Endothelial cell of umbilical vein (primary cell): ENCODE measurements at regions not wholly inside any gene's neighbourhood (a gene's known extent, or its start where the extent isn't known, plus 50 kb on each side); places are given as distances from the start of the nearest gene placed in this dataset.

ENCODE experiments used
- BruUV-seq: library from RNA; stranded (reverse); fragments of 400-500 nt; replicated peaks from 2 replicates; lab custom pipeline; 2021; lab: Mats Ljungman, UMichigan
- CTCF ChIA-PET: fragments of 300-600, 350-600 bp; sonication (Branson Sonifier 250); formaldehyde crosslinking; loops from one replicate; lab custom pipeline; 2021; ENCODE audit warnings: antibody characterized with exemption, inconsistent platforms; lab: Charles Lee
- POLR2A ChIA-PET: fragments of 300-600, 350-600 bp; sonication (Branson Sonifier 250); formaldehyde crosslinking; loops from one replicate; lab custom pipeline; 2021; ENCODE audit warnings: antibody characterized with exemption, inconsistent platforms; lab: Charles Lee
- DNase-seq: peaks from one replicate; pipeline ENCODE4 v3.0.0-alpha.2; 2011; ENCODE audit warnings: low read depth, low spot score
- FAIRE-seq: peaks from 2 replicates; lab custom pipeline; 2011; peaks lifted over from hg19 to GRCh38; lab: Jason Lieb, UNC
- H2AFZ ChIP-seq: 2 replicates; pipeline ENCODE4 v1.6.0; 2012; ENCODE audit warnings: low read depth, low read length, control low read depth, inconsistent platforms
- H3K27ac ChIP-seq: 2 replicates; pipeline ENCODE4 v1.5.1; 2011; ENCODE audit warnings: low read depth, mild to moderate bottlenecking, control low read depth, low read length, moderate library complexity; ENCODE audit not compliant: insufficient read depth
- H3K27me3 ChIP-seq, 2 experiments: 2 replicates each; pipeline versions ENCODE4 v1.6.0 to v1.6.1; 2011; ENCODE audit warnings: low read length in 2 of 2, mixed read lengths in 1 of 2; ENCODE audit not compliant: control insufficient read depth in 2 of 2, insufficient read depth in 2 of 2
- H3K36me3 ChIP-seq, 2 experiments: 2 replicates in 1 of 2; 3 replicates in 1 of 2; pipeline ENCODE4 v1.5.1; 2011; ENCODE audit warnings: low read length in 2 of 2, mild to moderate bottlenecking in 1 of 2, moderate library complexity in 1 of 2; ENCODE audit not compliant: control insufficient read depth in 2 of 2, insufficient read depth in 2 of 2; ENCODE audit errors: extremely low read depth in 1 of 2
- H3K4me1 ChIP-seq: 3 replicates; pipeline ENCODE4 v1.5.1; 2011; ENCODE audit warnings: mild to moderate bottlenecking, low read length; ENCODE audit not compliant: control insufficient read depth, insufficient read depth; ENCODE audit errors: extremely low read depth
- H3K4me2 ChIP-seq: 2 replicates; pipeline ENCODE4 v1.6.1; 2011; ENCODE audit warnings: low read length, control low read depth, mixed read lengths; ENCODE audit not compliant: insufficient read depth
- H3K4me3 ChIP-seq, 3 experiments: fragments of 200-600 bp in 1 of 3; sonication (generic), shearing (Covaris generic) in 1 of 3; replicated peaks in 1 of 3; 2 replicates each; pipeline ENCODE4 v1.5.1; 2011 to 2016; ENCODE audit warnings: control low read depth in 3 of 3, low read length in 3 of 3, mild to moderate bottlenecking in 2 of 3, inconsistent platforms in 1 of 3, low read depth in 1 of 3, moderate library complexity in 1 of 3; ENCODE audit not compliant: insufficient read depth in 1 of 3
- H3K79me2 ChIP-seq: 2 replicates; pipeline ENCODE4 v1.6.0; 2012; ENCODE audit warnings: low read length, inconsistent platforms; ENCODE audit not compliant: control insufficient read depth, insufficient read depth
- H3K9ac ChIP-seq: replicated peaks from 2 replicates; pipeline ENCODE3; 2011; ENCODE audit warnings: low read length, control low read depth; ENCODE audit not compliant: insufficient read depth; ENCODE audit errors: extremely low read depth
- H3K9me1 ChIP-seq: replicated peaks from 3 replicates; pipeline ENCODE4 v1.6.0; 2011; ENCODE audit warnings: mild to moderate bottlenecking, low read length; ENCODE audit not compliant: control insufficient read depth, insufficient read depth; ENCODE audit errors: extremely low read depth
- H3K9me3 ChIP-seq: replicated peaks from 2 replicates; pipeline ENCODE4 v1.5.1; 2012; ENCODE audit warnings: low read length, inconsistent platforms; ENCODE audit not compliant: control insufficient read depth, insufficient read depth
- H4K20me1 ChIP-seq: replicated peaks from 2 replicates; pipeline ENCODE3; 2011; ENCODE audit warnings: mild to moderate bottlenecking, low read length; ENCODE audit not compliant: control insufficient read depth, insufficient read depth; ENCODE audit errors: extremely low read depth
- FOS ChIP-seq: IDR thresholded peaks from 2 replicates; pipeline ENCODE4 v1.6.1; 2011; ENCODE audit warnings: mild to moderate bottlenecking, low read length, moderate library complexity, borderline replicate concordance; ENCODE audit not compliant: insufficient read depth
- POLR2AphosphoS5 ChIP-seq: IDR thresholded peaks from 2 replicates; pipeline ENCODE4 v1.6.1; 2012; ENCODE audit warnings: low read depth, mild to moderate bottlenecking, control low read depth, low read length, moderate library complexity; ENCODE audit not compliant: insufficient read depth
- dilution Hi-C: fragments of 300-500 bp; cut with MboI; formaldehyde crosslinking; loops from one replicate; pipeline ENCODE4 v1.15.0; 2019; ENCODE audit warnings: low sequenced_read_pairs; ENCODE audit not compliant: extremely low pct_ligation_motif_present
- intact Hi-C: fragments of 100-400 bp; cut with micrococcal nuclease; formaldehyde crosslinking; loops from one replicate; pipeline ENCODE4 v1.10.0; 2022
- TF ChIP-seq, protein P1 (sequence below), 2 donors: IDR thresholded peaks; 1 replicate in 1 of 2; 2 replicates in 1 of 2; pipeline ENCODE4 v1.5.1; 2011; ENCODE audit warnings: low read length in 2 of 2, mild to moderate bottlenecking in 2 of 2, moderate library complexity in 2 of 2, control low read depth in 1 of 2, inconsistent platforms in 1 of 2, low read depth in 1 of 2; ENCODE audit not compliant: insufficient read depth in 1 of 2; ENCODE audit errors: extremely low read depth in 1 of 2
- TF ChIP-seq, protein P2 (sequence below): IDR thresholded peaks from 2 replicates; pipeline ENCODE4 v1.6.1; 2011; ENCODE audit not compliant: insufficient read depth, insufficient read length

DNA sequence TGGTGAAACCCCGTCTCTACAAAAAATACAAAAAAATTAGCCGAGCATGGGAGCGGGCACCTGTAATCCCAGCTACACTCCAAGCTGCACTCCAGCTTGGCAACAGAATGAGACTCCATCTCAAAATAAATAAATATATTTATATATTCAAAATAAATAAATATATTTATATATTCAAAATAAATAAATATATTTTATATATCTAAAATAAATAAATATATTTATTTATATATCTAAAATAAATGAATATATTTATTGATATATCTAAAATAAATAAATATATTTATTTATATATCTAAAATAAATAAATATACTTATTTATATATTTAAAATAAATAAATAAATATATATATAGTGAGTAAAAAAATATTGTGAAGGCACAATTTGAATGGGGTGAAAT, 63.4 kb upstream of the EXOC1L start:
- no peak for FAIRE-seq

DNA sequence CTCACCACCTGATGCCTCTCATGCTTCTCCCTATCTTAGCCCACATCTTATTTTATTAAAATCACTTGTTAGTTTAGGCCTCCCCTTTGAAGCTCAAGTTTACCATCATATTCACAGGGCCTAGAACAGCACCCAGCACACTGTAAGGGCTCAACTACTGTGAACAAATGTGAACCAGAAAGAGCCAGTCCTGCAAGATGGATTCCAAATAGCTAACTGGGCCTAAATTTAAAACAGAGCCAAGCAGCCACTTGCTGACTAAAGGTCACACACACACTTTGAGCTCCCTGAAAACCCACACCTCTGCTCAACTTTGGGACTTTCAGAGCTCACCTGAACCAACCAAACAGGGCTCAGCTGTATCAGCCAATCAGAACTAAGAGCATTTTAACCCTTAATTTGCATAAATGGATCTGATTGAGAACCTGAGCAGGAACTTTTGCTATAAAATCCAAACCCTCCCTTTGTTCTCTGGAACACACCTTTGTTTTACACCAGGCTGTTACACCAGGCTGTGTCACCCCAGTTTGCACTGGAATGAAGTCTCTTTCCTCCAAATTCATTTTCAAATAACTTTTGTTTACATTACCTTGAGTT, 62.1 kb upstream of the EXOC1L start:
- CTCF ChIA-PET = interaction anchor here (1.0 kb wide), 1 partner anchor 11 kb away, joined by 3 read pairs; no protein-coding TSS in a partner anchor
- intact Hi-C loops (loop anchor here (2.0 kb wide), 1 partner anchor 95 kb away; the partner anchor contains the start of gene EXOC1), dilution Hi-C loops (no loop called here)
- H3K9ac ChIP-seq = no peak overlapping the region
- TF ChIP-seq, protein P1, sequence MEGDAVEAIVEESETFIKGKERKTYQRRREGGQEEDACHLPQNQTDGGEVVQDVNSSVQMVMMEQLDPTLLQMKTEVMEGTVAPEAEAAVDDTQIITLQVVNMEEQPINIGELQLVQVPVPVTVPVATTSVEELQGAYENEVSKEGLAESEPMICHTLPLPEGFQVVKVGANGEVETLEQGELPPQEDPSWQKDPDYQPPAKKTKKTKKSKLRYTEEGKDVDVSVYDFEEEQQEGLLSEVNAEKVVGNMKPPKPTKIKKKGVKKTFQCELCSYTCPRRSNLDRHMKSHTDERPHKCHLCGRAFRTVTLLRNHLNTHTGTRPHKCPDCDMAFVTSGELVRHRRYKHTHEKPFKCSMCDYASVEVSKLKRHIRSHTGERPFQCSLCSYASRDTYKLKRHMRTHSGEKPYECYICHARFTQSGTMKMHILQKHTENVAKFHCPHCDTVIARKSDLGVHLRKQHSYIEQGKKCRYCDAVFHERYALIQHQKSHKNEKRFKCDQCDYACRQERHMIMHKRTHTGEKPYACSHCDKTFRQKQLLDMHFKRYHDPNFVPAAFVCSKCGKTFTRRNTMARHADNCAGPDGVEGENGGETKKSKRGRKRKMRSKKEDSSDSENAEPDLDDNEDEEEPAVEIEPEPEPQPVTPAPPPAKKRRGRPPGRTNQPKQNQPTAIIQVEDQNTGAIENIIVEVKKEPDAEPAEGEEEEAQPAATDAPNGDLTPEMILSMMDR (IDR thresholded peaks at IDR 0.05; ENCODE audit: extremely low read depth in 1 of 2, insufficient read depth in 1 of 2, low read depth in 1 of 2, low read length in 2 of 2) = no peak
- TF ChIP-seq POLR2AphosphoS5 (no peak), FOS (no peak)
- TF ChIP-seq, protein P2, sequence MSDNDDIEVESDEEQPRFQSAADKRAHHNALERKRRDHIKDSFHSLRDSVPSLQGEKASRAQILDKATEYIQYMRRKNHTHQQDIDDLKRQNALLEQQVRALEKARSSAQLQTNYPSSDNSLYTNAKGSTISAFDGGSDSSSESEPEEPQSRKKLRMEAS = no peak
- H2AFZ ChIP-seq = peak overlapping the region; percentile 74
- H3K4me1 ChIP-seq = peaks cover 36% of the 10 kb centered on the region
- H3K4me2 ChIP-seq = peak overlapping the region; percentile 44
- DNase-seq = no peak
- BruUV-seq = no TSS peak
- H3K36me3 ChIP-seq = no peaks in the 10 kb centered on the region
- no peaks in the 10 kb centered on the region for H4K20me1 ChIP-seq
- H3K27me3 ChIP-seq = no peaks in the 10 kb centered on the region
- no peaks in the 10 kb centered on the region for H3K9me3 ChIP-seq
- H3K79me2 ChIP-seq = no peaks in the 10 kb centered on the region
- no peaks in the 10 kb centered on the region for H3K9me1 ChIP-seq
- peak overlapping the region; percentile 29 for H3K27ac ChIP-seq
- FAIRE-seq = peak; percentile 38
- POLR2A ChIA-PET = no interaction called here
- H3K4me3 ChIP-seq = no peak overlapping the region

More for the DNA sequence above, 63.4 kb upstream of the EXOC1L start:
- POLR2A ChIA-PET = no interaction called here
- BruUV-seq = no TSS peak
- CTCF ChIA-PET = interaction anchor here (1.0 kb wide), 1 partner anchor 12 kb away, joined by 3 read pairs; no protein-coding TSS in a partner anchor
- TF ChIP-seq FOS = no peak
- TF ChIP-seq, protein P2 = no peak
- no peak overlapping the region for H2AFZ ChIP-seq
- no peak for DNase-seq
- no peaks in the 10 kb centered on the region for H3K9me1 ChIP-seq
- no peak overlapping the region for H3K9ac ChIP-seq
- intact Hi-C loops = loop anchor here (2.0 kb wide), 1 partner anchor 97 kb away; the partner anchor contains the start of gene EXOC1
- peaks cover 36% of the 10 kb centered on the region for H3K4me1 ChIP-seq
- no peaks in the 10 kb centered on the region for H3K79me2 ChIP-seq
- H3K4me2 ChIP-seq = no peak overlapping the region
- no peaks in the 10 kb centered on the region for H3K27me3 ChIP-seq
- no peaks in the 10 kb centered on the region for H3K36me3 ChIP-seq
- no peak overlapping the region for H3K27ac ChIP-seq
- no peak overlapping the region for H3K4me3 ChIP-seq
- H3K9me3 ChIP-seq = no peaks in the 10 kb centered on the region
- no peaks in the 10 kb centered on the region for H4K20me1 ChIP-seq
- dilution Hi-C loops = no loop called here
